SK-N-SH (cell line): ENCODE measurements at regions not wholly inside any gene's neighbourhood (a gene's known extent, or its start where the extent isn't known, plus 50 kb on each side); places are given as distances from the start of the nearest gene placed in this dataset.

Experiments
- EP300 ChIP-seq, 2 experiments: IDR thresholded peaks; 2 replicates each; pipeline versions ENCODE4 v1.4.0 to v1.6.1; 2012; ENCODE audit warnings: borderline replicate concordance in 1 of 2, low read depth in 1 of 2, low read length in 1 of 2
- RFX5 ChIP-seq: IDR thresholded peaks from 2 replicates; pipeline ENCODE4 v1.6.1; 2012; ENCODE audit warnings: mild to moderate bottlenecking, improper control_type of control experiment, low read length
- SMC3 ChIP-seq: IDR thresholded peaks from 2 replicates; pipeline ENCODE4 v1.6.1; 2012; ENCODE audit warnings: low read depth, low read length, improper control_type of control experiment
- TF ChIP-seq, protein P1 (sequence below): fragments of 200-600 bp; sonication (generic); IDR thresholded peaks from 2 replicates; pipeline ENCODE4 v1.6.1; 2017; ENCODE audit warnings: antibody characterized with exemption, mild to moderate bottlenecking, moderate library complexity

DNA sequence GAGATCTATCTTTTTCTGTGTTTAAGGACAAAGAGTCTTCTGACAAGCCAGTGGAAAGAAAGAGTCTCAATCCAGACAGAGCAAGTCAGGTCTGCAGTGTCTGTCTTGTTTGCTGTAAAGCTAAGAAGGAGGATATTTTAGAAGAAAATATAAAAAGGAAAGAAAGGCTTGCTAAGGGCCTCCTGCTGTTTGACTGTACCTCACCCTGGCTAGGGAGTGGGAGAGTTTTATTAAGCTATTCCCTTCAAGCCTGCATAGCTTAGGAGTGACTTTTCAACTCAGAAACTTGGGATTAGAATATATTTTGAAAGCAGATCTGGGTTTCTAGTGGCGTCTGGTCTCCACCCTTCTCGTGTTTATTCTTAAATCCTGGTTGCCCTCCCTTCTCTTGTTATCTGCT, 460.0 kb downstream of the COG6 start:
- TF ChIP-seq SMC3 (no peak), RFX5 (no peak), EP300 (IDR thresholded peaks at IDR 0.05; ENCODE audit: borderline replicate concordance in 1 of 2, low read depth in 1 of 2, low read length in 1 of 2) (no peak)
- TF ChIP-seq, protein P1, sequence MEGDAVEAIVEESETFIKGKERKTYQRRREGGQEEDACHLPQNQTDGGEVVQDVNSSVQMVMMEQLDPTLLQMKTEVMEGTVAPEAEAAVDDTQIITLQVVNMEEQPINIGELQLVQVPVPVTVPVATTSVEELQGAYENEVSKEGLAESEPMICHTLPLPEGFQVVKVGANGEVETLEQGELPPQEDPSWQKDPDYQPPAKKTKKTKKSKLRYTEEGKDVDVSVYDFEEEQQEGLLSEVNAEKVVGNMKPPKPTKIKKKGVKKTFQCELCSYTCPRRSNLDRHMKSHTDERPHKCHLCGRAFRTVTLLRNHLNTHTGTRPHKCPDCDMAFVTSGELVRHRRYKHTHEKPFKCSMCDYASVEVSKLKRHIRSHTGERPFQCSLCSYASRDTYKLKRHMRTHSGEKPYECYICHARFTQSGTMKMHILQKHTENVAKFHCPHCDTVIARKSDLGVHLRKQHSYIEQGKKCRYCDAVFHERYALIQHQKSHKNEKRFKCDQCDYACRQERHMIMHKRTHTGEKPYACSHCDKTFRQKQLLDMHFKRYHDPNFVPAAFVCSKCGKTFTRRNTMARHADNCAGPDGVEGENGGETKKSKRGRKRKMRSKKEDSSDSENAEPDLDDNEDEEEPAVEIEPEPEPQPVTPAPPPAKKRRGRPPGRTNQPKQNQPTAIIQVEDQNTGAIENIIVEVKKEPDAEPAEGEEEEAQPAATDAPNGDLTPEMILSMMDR, result no peak
